Testis (tissue), 2 donors: ENCODE measurements at regions not wholly inside any gene's neighbourhood (a gene's known extent, or its start where the extent isn't known, plus 50 kb on each side); places are given as distances from the start of the nearest gene placed in this dataset.

Source experiments
- DNase-seq: peaks from one replicate; pipeline ENCODE4 v3.0.0-alpha.2; 2019
- H3K27ac ChIP-seq, 2 donors: fragments of 200-600 bp; sonication (generic); one replicate each; pipeline ENCODE4 v1.5.1; 2019
- H3K27me3 ChIP-seq: fragments of 200-600 bp; sonication (generic); one replicate; pipeline ENCODE4 v1.5.1; 2019
- H3K36me3 ChIP-seq: fragments of 200-600 bp; sonication (generic); one replicate; pipeline ENCODE4 v1.5.1; 2017; ENCODE audit warnings: low read depth; ENCODE audit errors: missing control alignments
- H3K4me1 ChIP-seq: fragments of 200-600 bp; sonication (generic); one replicate; pipeline ENCODE4 v1.5.1; 2019
- H3K4me3 ChIP-seq, 2 donors: fragments of 200-600 bp; sonication (generic); one replicate each; pipeline ENCODE4 v1.5.1; 2017 to 2019
- H3K9me3 ChIP-seq: fragments of 200-600 bp; sonication (generic); one replicate; pipeline ENCODE4 v1.5.1; 2017
- CTCF ChIP-seq, 3 experiments: fragments of 450-650 bp in 2 of 3; fragments of 200-600 bp in 1 of 3; sonication (generic) in 1 of 3; IDR thresholded peaks; one replicate each; pipeline ENCODE4 v1.5.1; 2016 to 2019; ENCODE audit warnings: antibody characterized with exemption in 3 of 3, mild to moderate bottlenecking in 2 of 3, moderate library complexity in 1 of 3
- POLR2A ChIP-seq: fragments of 450-650 bp; IDR thresholded peaks from one replicate; pipeline ENCODE4 v1.6.1; 2017; ENCODE audit warnings: antibody characterized with exemption, mild to moderate bottlenecking, moderate library complexity
- WGBS, 2 donors: methylation state at CpG; one replicate each; pipeline ENCODE4 v1.1.5; 2018; 5-methylcytosine and 5-hydroxymethylcytosine counted together
- intact Hi-C: fragments of 100-400 bp; cut with DNase I; formaldehyde crosslinking; loops from one replicate; pipeline ENCODE4 v1.15.1; 2023; ENCODE audit warnings: low total_unique reads

GRCh38 chr17:77320485-77321256 is 179.9 kb downstream of the SEC14L1 start:
- TF ChIP-seq POLR2A, result no peak
- no peak for TF ChIP-seq CTCF (IDR thresholded peaks at IDR 0.05)

DNA sequence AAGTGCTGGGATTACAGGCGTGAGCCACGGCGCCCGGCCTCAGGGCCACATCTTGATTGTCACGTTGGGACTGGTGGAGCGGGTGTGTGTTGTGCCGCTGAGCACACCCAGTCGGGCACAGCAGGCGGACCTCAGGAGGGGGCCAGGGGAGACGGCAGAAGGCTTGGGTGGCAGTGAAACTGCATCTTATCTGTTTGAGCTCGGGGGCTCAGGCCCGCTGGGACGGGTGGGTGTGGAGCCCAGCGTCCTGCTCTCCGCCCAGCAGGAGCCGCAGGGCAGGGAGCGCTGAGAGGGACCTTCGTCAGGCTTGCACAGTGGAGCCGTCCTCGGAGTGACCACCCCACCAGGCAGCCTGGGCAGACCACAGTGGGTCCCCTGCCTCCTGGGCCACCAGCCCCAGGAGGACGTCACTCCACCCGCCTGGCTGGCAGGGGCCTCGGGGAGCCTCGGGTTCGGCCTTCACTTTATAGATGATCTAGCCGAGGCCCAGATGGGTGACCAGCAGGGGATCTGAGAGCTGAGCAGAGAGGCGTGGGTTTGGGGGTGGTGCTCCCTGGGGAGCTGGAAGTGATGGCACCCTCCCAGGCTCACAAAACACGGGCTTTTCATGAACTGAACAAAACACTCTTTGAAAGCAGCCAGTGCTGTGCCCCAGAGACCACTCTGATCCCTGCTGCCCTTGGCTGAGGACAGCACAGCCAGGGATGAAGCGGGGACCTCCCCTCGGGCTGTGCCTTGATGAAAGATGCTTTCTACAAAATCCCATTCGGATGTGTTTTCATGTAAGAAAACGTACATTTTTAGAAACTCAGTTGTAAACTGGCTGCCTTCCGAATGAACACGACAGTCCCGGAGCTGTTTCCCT is 181.1 kb downstream of the SEC14L1 start:
- Histone ChIP-seq H3K36me3 (no peaks in the 10 kb centered on the region), H3K4me1 (peaks cover 40% of the 10 kb centered on the region), H3K4me3 (no peak overlapping the region), H3K27ac (no peak overlapping the region), H3K27me3 (no peaks in the 10 kb centered on the region), H3K9me3 (no peaks in the 10 kb centered on the region)
- DNase-seq, result no peak
- TF ChIP-seq POLR2A (no peak), CTCF (IDR thresholded peaks at IDR 0.05) (no peak)
- 84 to 89% methylated on average over 25 to 35 of the region's 35 CpGs for WGBS, 2 donors
- intact Hi-C loops, result no loop called here

More at GRCh38 chr17:77320485-77321256, 179.9 kb downstream of the SEC14L1 start:
- no peak for DNase-seq
- whole genome bisulfite sequencing, 2 donors, result 76 to 77% methylated on average over 16 to 30 of the region's 30 CpGs
- H3K27ac ChIP-seq, result peak overlapping the region in 1 of 2 donors; percentile 72
- no peaks in the 10 kb centered on the region for H3K36me3 ChIP-seq
- no peaks in the 10 kb centered on the region for H3K9me3 ChIP-seq
- peak overlapping the region in 1 of 2 donors; percentile 43 for H3K4me3 ChIP-seq
- H3K27me3 ChIP-seq, result no peaks in the 10 kb centered on the region
- H3K4me1 ChIP-seq, result peaks cover 49% of the 10 kb centered on the region
- intact Hi-C loops, result no loop called here

- intact Hi-C loops, result no loop called here
Measured at GRCh38 chr17:77322514-77323412, 182.0 kb downstream of the SEC14L1 start.

More at GRCh38 chr17:77322514-77323412, 182.0 kb downstream of the SEC14L1 start:
- Histone ChIP-seq H3K27ac (peak overlapping the region; percentile 70 to 77), H3K9me3 (no peaks in the 10 kb centered on the region), H3K4me1 (peaks cover 40% of the 10 kb centered on the region), H3K4me3 (no peak overlapping the region), H3K36me3 (no peaks in the 10 kb centered on the region), H3K27me3 (no peaks in the 10 kb centered on the region)
- 42 to 61% methylated on average over 26 of the region's 32 CpGs for WGBS, 2 donors
- TF ChIP-seq POLR2A (no peak), CTCF (IDR thresholded peaks at IDR 0.05) (no peak)
- peak; percentile 71 for DNase-seq
